Body of pancreas (tissue), 4 donors: ENCODE measurements at regions not wholly inside any gene's neighbourhood (a gene's known extent, or its start where the extent isn't known, plus 50 kb on each side); places are given as distances from the start of the nearest gene placed in this dataset.
A peak's percentile ranks its signal among the peaks of the same experiment; 100 is the strongest.
"Not testable (repeated sequence)": the region's sequence is repeated elsewhere in the genome, so short reads cannot be mapped to it uniquely, and the experiment has no call there.

Experiments used
- ATAC-seq: fragments of 150-250 bp; one replicate; pipeline ENCODE4 v1.9.1; 2016
- DNase-seq, 4 donors: peaks; one replicate each; pipeline ENCODE4 v3.0.0-alpha.2; 2019
- H3K27ac ChIP-seq, 4 donors: fragments of 200-600 bp; sonication (generic); 1 replicate in 3 of 4; 2 replicates in 1 of 4; pipeline versions ENCODE4 v1.5.1 to v1.6.1; 2016 to 2019; ENCODE audit warnings: mild to moderate bottlenecking in 1 of 4, mixed read lengths in 1 of 4, moderate library complexity in 1 of 4
- H3K27me3 ChIP-seq, 2 donors: fragments of 200-600 bp; sonication (generic); one replicate each; pipeline ENCODE4 v1.6.0; 2016; ENCODE audit warnings: mild to moderate bottlenecking in 1 of 2
- H3K36me3 ChIP-seq, 2 donors: fragments of 200-600 bp; sonication (generic); replicated peaks in 1 of 2; 2 replicates each; pipeline ENCODE4 v1.5.1; 2016; ENCODE audit warnings: low read depth in 2 of 2; ENCODE audit not compliant: insufficient read depth in 1 of 2
- H3K4me1 ChIP-seq: fragments of 200-600 bp; sonication (generic); one replicate; pipeline ENCODE4 v1.6.0; 2016
- H3K4me3 ChIP-seq, 2 donors: fragments of 200-600 bp; sonication (generic); 1 replicate in 1 of 2; 2 replicates in 1 of 2; pipeline ENCODE4 v1.5.1; 2016 to 2019
- H3K9me3 ChIP-seq, 3 donors: fragments of 200-600 bp; sonication (generic); 1 replicate in 2 of 3; 2 replicates in 1 of 3; pipeline ENCODE4 v1.5.1; 2016
- POLR2A ChIP-seq, 3 donors: fragments of 450-650 bp; IDR thresholded peaks; one replicate each; pipeline ENCODE4 v1.6.1; 2016; ENCODE audit warnings: antibody characterized with exemption in 3 of 3, mild to moderate bottlenecking in 2 of 3
- WGBS, 2 donors: methylation state at CpG; one replicate each; pipeline ENCODE4 v1.1.5; 2017; 5-methylcytosine and 5-hydroxymethylcytosine counted together
- intact Hi-C: fragments of 100-400 bp; cut with DNase I; formaldehyde crosslinking; loops from one replicate; pipeline ENCODE4 v1.15.1; 2023
- TF ChIP-seq, protein P1 (sequence below), 7 experiments: fragments of 450-650 bp in 4 of 7; fragments of 200-600 bp in 3 of 7; sonication (generic) in 3 of 7; IDR thresholded peaks; one replicate each; pipeline ENCODE4 v1.5.1; 2016 to 2019; ENCODE audit warnings: antibody characterized with exemption in 7 of 7

DNA sequence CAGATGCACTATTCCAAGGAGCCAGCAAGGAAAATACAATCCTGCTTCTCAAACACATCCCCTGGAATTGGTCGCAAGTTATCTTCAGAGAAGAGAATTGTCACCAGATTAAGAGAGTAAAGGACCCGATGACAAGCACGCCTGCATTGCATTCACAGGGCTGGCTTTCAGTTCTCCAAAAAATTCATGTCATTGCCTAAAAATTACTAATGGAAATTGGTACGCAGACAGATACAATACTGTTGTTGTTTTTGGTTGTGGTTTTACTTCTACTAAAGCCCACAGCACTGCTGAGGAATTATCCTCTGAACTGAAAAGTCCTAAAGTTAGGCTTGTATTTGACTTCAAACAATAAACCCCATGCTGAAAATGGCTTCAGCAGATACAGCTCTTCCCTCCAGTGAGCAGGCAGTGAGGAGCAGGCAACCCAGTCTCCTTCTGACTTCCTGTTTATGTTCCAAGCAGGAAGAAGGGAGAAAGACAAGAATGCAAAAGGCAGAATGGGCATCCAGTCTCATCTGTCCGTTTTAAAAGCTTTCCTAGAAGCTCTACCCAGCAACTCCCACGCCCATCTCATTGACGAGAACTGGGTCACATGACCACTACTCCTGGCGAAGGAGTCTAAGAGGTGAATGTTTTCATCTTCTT is 80.6 kb upstream of the ZNF366 start:
- DNase-seq, result no peak
- H3K4me3 ChIP-seq, result no peak overlapping the region
- no peak for ATAC-seq
- no peaks in the 10 kb centered on the region for H3K9me3 ChIP-seq
- H3K36me3 ChIP-seq, result no peaks in the 10 kb centered on the region
- intact Hi-C loops, result no loop called here
- no peaks in the 10 kb centered on the region for H3K27me3 ChIP-seq
- 77 to 79% methylated on average over 8 of the region's 8 CpGs for WGBS, 2 donors
- no peaks in the 10 kb centered on the region for H3K4me1 ChIP-seq
- H3K27ac ChIP-seq, result no peak overlapping the region
- TF ChIP-seq, protein P1, sequence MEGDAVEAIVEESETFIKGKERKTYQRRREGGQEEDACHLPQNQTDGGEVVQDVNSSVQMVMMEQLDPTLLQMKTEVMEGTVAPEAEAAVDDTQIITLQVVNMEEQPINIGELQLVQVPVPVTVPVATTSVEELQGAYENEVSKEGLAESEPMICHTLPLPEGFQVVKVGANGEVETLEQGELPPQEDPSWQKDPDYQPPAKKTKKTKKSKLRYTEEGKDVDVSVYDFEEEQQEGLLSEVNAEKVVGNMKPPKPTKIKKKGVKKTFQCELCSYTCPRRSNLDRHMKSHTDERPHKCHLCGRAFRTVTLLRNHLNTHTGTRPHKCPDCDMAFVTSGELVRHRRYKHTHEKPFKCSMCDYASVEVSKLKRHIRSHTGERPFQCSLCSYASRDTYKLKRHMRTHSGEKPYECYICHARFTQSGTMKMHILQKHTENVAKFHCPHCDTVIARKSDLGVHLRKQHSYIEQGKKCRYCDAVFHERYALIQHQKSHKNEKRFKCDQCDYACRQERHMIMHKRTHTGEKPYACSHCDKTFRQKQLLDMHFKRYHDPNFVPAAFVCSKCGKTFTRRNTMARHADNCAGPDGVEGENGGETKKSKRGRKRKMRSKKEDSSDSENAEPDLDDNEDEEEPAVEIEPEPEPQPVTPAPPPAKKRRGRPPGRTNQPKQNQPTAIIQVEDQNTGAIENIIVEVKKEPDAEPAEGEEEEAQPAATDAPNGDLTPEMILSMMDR (IDR thresholded peaks at IDR 0.05), result no peak
- no peak for TF ChIP-seq POLR2A (IDR thresholded peaks at IDR 0.05)

DNA sequence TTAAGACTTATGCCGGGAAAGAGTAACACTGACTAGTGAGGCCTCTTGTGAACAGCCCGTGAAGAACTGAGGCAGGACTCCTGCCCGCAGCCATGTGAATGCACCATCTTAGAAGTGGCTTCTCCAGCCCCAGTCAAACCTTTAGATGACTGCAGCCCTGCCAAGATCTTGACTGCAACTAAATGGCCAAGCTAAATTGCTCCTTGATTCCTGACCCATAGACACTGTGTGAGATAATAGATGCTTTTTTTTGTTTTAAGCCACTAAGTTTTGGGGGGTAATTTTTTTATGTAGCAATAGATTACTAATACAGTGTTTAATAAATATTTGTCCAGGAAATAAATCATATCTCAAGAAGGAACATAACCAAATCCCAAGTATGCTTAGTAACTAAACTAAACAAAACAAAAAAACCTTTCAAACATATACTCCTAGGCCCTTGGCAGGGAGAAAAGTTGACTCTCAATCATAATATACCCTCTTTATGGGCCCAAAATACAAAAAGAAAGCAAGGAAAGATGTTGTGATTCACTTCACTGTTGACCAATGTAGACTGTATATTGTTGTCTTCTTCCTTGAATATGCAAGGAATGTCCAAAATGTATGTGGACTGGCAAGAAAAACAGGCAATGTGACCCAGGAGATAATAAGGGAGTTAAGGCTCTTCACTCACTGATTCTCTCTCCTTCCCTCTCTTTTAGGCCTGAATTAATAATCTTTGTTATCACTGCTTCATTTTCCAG is 79.7 kb upstream of the ZNF366 start:
- Histone ChIP-seq H3K4me1 (no peaks in the 10 kb centered on the region), H3K9me3 (no peaks in the 10 kb centered on the region), H3K27ac (no peak overlapping the region), H3K27me3 (no peaks in the 10 kb centered on the region), H3K4me3 (no peak overlapping the region), H3K36me3 (no peaks in the 10 kb centered on the region)
- intact Hi-C loops, result no loop called here
- no peak for ATAC-seq
- no peak for DNase-seq
- WGBS, 2 donors, result 89 to 91% methylated on average over 3 of the region's 3 CpGs
- TF ChIP-seq, protein P1 (IDR thresholded peaks at IDR 0.05), result no peak
- no peak for TF ChIP-seq POLR2A (IDR thresholded peaks at IDR 0.05)

DNA sequence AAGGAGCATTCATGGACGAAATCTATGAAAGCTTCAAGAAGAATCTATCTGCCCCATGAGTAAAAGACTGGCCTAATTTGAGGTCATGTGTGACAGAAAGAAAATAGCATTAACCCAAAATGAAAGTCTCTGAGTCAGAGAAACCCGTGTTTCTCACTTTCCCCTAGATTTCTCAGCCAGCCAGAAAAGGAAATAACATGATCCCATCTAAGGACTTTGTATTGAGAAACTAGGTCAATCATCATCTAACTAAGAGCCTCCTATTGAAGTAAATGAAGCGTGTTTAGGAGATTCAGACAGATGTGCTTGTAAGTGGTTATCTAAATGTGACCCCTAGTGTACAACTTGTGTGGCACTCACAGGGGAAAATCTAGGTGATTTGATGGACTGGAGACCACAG is 77.3 kb upstream of the ZNF366 start:
- Histone ChIP-seq H3K9me3 (no peaks in the 10 kb centered on the region), H3K4me1 (no peaks in the 10 kb centered on the region), H3K27me3 (no peaks in the 10 kb centered on the region), H3K4me3 (no peak overlapping the region), H3K27ac (no peak overlapping the region), H3K36me3 (no peaks in the 10 kb centered on the region)
- DNase-seq (no peak), ATAC-seq (no peak)
- TF ChIP-seq, protein P1 (IDR thresholded peaks at IDR 0.05), result peak in 1 of 7 experiments; percentile 4
- TF ChIP-seq POLR2A (IDR thresholded peaks at IDR 0.05), result no peak
- 60 to 65% methylated on average over 3 of the region's 3 CpGs for WGBS, 2 donors
- intact Hi-C loops, result no loop called here

DNA sequence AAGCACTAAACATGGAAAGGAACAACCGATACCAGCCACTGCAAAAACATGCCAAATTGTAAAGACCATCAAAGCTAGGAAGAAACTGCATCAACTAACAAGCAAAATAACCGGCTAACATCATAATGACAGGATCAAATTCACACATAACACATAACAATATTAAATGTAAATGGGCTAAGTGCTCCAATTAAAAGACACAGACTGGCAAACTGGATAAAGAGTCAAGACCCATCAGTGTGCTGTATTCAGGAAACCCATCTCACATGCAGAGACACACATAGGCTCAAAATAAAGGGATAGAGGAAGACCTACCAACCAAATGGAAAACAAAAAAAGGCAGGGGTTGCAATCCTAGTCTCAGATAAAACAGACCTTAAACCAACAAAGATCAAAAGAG is 72.1 kb upstream of the ZNF366 start:
- H3K4me1 ChIP-seq, H3K4me3 ChIP-seq, H3K9me3 ChIP-seq, H3K27ac ChIP-seq, H3K36me3 ChIP-seq, ATAC-seq, H3K27me3 ChIP-seq, DNase-seq, intact Hi-C loops: not testable (repeated sequence)
- WGBS, 2 donors, result 86 to 93% methylated on average over 2 of the region's 2 CpGs

DNA sequence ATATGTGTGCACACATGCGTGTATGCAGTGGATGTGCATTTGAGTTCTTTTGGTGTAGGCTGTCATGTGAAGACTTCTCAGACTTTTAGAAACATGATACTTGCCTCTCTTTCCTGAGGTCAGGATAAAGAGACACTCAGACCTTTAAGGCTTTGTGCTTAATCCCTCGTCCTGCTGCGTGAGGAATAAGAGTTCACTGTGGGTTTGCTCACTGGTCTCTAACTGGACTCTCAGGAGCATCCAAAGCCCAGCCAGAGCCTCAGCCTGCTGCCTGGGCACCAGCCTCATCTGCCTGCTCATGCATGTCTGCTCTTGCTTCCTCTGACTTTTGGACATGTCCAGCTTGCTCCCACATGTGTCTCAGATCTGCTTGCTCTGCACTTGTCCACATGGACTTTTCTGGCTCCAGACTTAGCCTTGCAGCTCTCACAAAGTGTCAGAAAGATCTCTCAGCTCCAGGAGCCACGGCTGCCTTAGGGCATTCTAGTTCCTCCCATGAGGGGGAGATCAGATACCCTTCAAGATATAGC is 65.1 kb upstream of the ZNF366 start:
- Histone ChIP-seq H3K36me3 (no peaks in the 10 kb centered on the region), H3K27me3 (no peaks in the 10 kb centered on the region), H3K27ac (no peak overlapping the region), H3K4me3 (no peak overlapping the region), H3K9me3 (no peaks in the 10 kb centered on the region), H3K4me1 (no peaks in the 10 kb centered on the region)
- DNase-seq (no peak), ATAC-seq (no peak)
- intact Hi-C loops, result no loop called here
- TF ChIP-seq POLR2A (IDR thresholded peaks at IDR 0.05), result no peak
- TF ChIP-seq, protein P1 (IDR thresholded peaks at IDR 0.05), result no peak
- 75 to 82% methylated on average over 4 of the region's 4 CpGs for WGBS, 2 donors
